HCT116 (cell line): ENCODE measurements at regions not wholly inside any gene's neighbourhood (a gene's known extent, or its start where the extent isn't known, plus 50 kb on each side); places are given as distances from the start of the nearest gene placed in this dataset.

Experiments used
- ATAC-seq: fragments of 200-7000 bp; cut with Tn5 transposase; 2 replicates; pipeline ENCODE4 v1.9.1; 2020; ENCODE audit warnings: mild to moderate bottlenecking, moderate library complexity
- BruUV-seq: library from RNA; stranded (reverse); fragments of 400-500 nt; replicated peaks from 2 replicates; lab custom pipeline; 2021; lab: Mats Ljungman, UMichigan
- CTCF ChIA-PET: fragments of 300-600 bp; sonication (Branson Sonifier 250); formaldehyde crosslinking; loops from one replicate; lab custom pipeline; 2021; ENCODE audit warnings: antibody characterized with exemption; lab: Charles Lee
- POLR2A ChIA-PET: fragments of 300-600, 350-600 bp; sonication (Branson Sonifier 250); formaldehyde crosslinking; loops from one replicate; lab custom pipeline; 2021; ENCODE audit warnings: antibody characterized with exemption; lab: Charles Lee
- RAD21 ChIA-PET, 2 experiments: fragments of 300-600 bp; sonication (Branson Sonifier 250); formaldehyde crosslinking; loops; one replicate each; lab custom pipeline; 2023; ENCODE audit warnings: low total read pairs in 2 of 2; ENCODE audit not compliant: uncharacterized antibody in 2 of 2, unreplicated experiment in 2 of 2, low non-redundant PET in 1 of 2; lab: Charles Lee
- DNase-seq: peaks from one replicate; pipeline ENCODE4 v3.0.0-alpha.2; 2010; ENCODE audit warnings: low read depth, low spot score
- H2AFZ ChIP-seq: fragments of 200-600 bp; shearing (Covaris generic), sonication (generic); 2 replicates; pipeline ENCODE4 v1.6.1; 2017; ENCODE audit warnings: low read depth, mixed run types, mixed read lengths, antibody characterized with exemption, low read length; ENCODE audit not compliant: poor library complexity, severe bottlenecking
- H3K27ac ChIP-seq: 2 replicates; pipeline ENCODE4 v1.5.1; 2012; ENCODE audit warnings: low read depth, low read length
- H3K27me3 ChIP-seq: fragments of 200-600 bp; sonication (generic); 2 replicates; pipeline ENCODE4 v1.6.1; 2016; ENCODE audit warnings: mixed run types, low read length, mixed read lengths; ENCODE audit not compliant: insufficient read depth
- H3K36me3 ChIP-seq, 2 experiments: fragments of 200-500 bp in 1 of 2; fragments of 200-600 bp in 1 of 2; sonication (Bioruptor generic) in 1 of 2; sonication (generic) in 1 of 2; 2 replicates each; pipeline versions ENCODE4 v1.5.1 to v1.6.1; 2014 to 2016; ENCODE audit warnings: low read length in 2 of 2, inconsistent platforms in 1 of 2, mixed read lengths in 1 of 2, mixed run types in 1 of 2; ENCODE audit not compliant: insufficient read depth in 2 of 2, control insufficient read depth in 1 of 2
- H3K4me1 ChIP-seq, 2 experiments: fragments of 200-600 bp in 1 of 2; sonication (generic) in 1 of 2; 2 replicates each; pipeline versions ENCODE4 v1.5.1 to v1.6.1; 2012 to 2017; ENCODE audit warnings: low read length in 2 of 2, inconsistent platforms in 1 of 2, mild to moderate bottlenecking in 1 of 2, mixed read lengths in 1 of 2, mixed run types in 1 of 2, moderate library complexity in 1 of 2; ENCODE audit not compliant: insufficient read depth in 2 of 2, control insufficient read depth in 1 of 2
- H3K4me2 ChIP-seq: fragments of 200-600 bp; sonication (generic); 2 replicates; pipeline ENCODE4 v1.6.1; 2017; ENCODE audit warnings: mixed run types, low read length, mixed read lengths
- H3K4me3 ChIP-seq, 2 experiments: fragments of 200-600 bp in 1 of 2; sonication (generic) in 1 of 2; replicated peaks in 1 of 2; 2 replicates each; pipeline ENCODE4 v1.5.1; 2011 to 2016; ENCODE audit warnings: low read length in 2 of 2, control low read depth in 1 of 2, low read depth in 1 of 2, mild to moderate bottlenecking in 1 of 2, mixed read lengths in 1 of 2, mixed run types in 1 of 2
- H3K79me2 ChIP-seq: fragments of 200-600 bp; sonication (generic); 2 replicates; pipeline ENCODE4 v1.6.1; 2017; ENCODE audit warnings: mild to moderate bottlenecking, mixed run types, low read length, moderate library complexity, mixed read lengths; ENCODE audit not compliant: insufficient read depth
- H3K9ac ChIP-seq: fragments of 200-600 bp; sonication (generic); 2 replicates; pipeline ENCODE4 v1.6.1; 2016; ENCODE audit warnings: low read length, mixed read lengths
- H3K9me2 ChIP-seq: fragments of 200-600 bp; sonication (generic), shearing (Covaris generic); 2 replicates; pipeline ENCODE4 v1.6.1; 2017; ENCODE audit warnings: mixed run types, mild to moderate bottlenecking, moderate library complexity; ENCODE audit not compliant: insufficient read depth
- H3K9me3 ChIP-seq, 2 experiments: fragments of 200-500 bp in 1 of 2; fragments of 200-600 bp in 1 of 2; sonication (Bioruptor generic) in 1 of 2; sonication (generic) in 1 of 2; 2 replicates each; pipeline ENCODE4 v1.6.1; 2014 to 2017; ENCODE audit warnings: low read length in 2 of 2, mixed read lengths in 2 of 2, inconsistent platforms in 1 of 2, low read depth in 1 of 2, mild to moderate bottlenecking in 1 of 2, mixed run types in 1 of 2, moderate library complexity in 1 of 2; ENCODE audit not compliant: control insufficient read depth in 1 of 2, insufficient read depth in 1 of 2
- H4K20me1 ChIP-seq: fragments of 200-600 bp; sonication (generic), shearing (Covaris generic); 2 replicates; pipeline ENCODE4 v1.6.1; 2017; ENCODE audit warnings: mixed run types, mild to moderate bottlenecking, moderate library complexity; ENCODE audit not compliant: insufficient read depth
- CEBPB ChIP-seq: IDR thresholded peaks from 2 replicates; pipeline ENCODE4 v1.6.1; 2012; ENCODE audit warnings: low read depth
- EGR1 ChIP-seq: IDR thresholded peaks from 2 replicates; pipeline ENCODE4 v1.6.1; 2012; ENCODE audit warnings: low read depth
- FOSL1 ChIP-seq: IDR thresholded peaks from 2 replicates; pipeline ENCODE4 v1.6.1; 2012; ENCODE audit warnings: low read depth
- POLR2A ChIP-seq: IDR thresholded peaks from 2 replicates; pipeline ENCODE4 v1.7.0; 2011; ENCODE audit warnings: borderline replicate concordance; ENCODE audit not compliant: insufficient read depth, insufficient read length; ENCODE audit errors: extremely low read depth
- SP1 ChIP-seq: IDR thresholded peaks from 2 replicates; pipeline ENCODE4 v1.6.1; 2012; ENCODE audit warnings: low read depth
- SRF ChIP-seq: IDR thresholded peaks from 2 replicates; pipeline ENCODE4 v1.6.1; 2012; ENCODE audit warnings: low read depth
- ZFX ChIP-seq: fragments of 450-650 bp; IDR thresholded peaks from 2 replicates; pipeline ENCODE4 v1.6.1; 2017
- ZNF274 ChIP-seq: fragments of 200-500 bp; sonication (Bioruptor generic); IDR thresholded peaks from 2 replicates; pipeline ENCODE4 v1.6.1; 2014; ENCODE audit warnings: mild to moderate bottlenecking, low read depth, low read length, inconsistent platforms
- intact Hi-C: fragments of 100-400 bp; cut with micrococcal nuclease; formaldehyde crosslinking; loops from 2 replicates; pipeline ENCODE4 v1.10.0; 2022
- TF ChIP-seq, protein P1 (sequence below): IDR thresholded peaks from 2 replicates; pipeline ENCODE4 v1.6.1; 2012; ENCODE audit warnings: low read depth
- TF ChIP-seq, protein P2 (sequence below): IDR thresholded peaks from 2 replicates; pipeline ENCODE4 v1.6.1; 2011; ENCODE audit warnings: mild to moderate bottlenecking, low read length, moderate library complexity; ENCODE audit not compliant: insufficient replicate concordance; ENCODE audit errors: extremely low read depth
- TF ChIP-seq, protein P3 (sequence below): IDR thresholded peaks from 2 replicates; pipeline ENCODE4 v1.6.1; 2012
- TF ChIP-seq, protein P4 (sequence below), 3 experiments: fragments of 200-600 bp in 1 of 3; sonication (generic) in 1 of 3; IDR thresholded peaks in 2 of 3; conservative IDR thresholded peaks in 1 of 3; 2 replicates each; pipeline ENCODE4 v1.5.1; 2012 to 2017; ENCODE audit warnings: low read depth in 2 of 3, low read length in 2 of 3, antibody characterized with exemption in 1 of 3, borderline replicate concordance in 1 of 3, control low read depth in 1 of 3, mild to moderate bottlenecking in 1 of 3, mixed read lengths in 1 of 3, mixed run types in 1 of 3, moderate library complexity in 1 of 3; ENCODE audit not compliant: insufficient read depth in 1 of 3
- TF ChIP-seq, protein P5 (sequence below): IDR thresholded peaks from 2 replicates; pipeline ENCODE4 v1.6.1; 2012

DNA sequence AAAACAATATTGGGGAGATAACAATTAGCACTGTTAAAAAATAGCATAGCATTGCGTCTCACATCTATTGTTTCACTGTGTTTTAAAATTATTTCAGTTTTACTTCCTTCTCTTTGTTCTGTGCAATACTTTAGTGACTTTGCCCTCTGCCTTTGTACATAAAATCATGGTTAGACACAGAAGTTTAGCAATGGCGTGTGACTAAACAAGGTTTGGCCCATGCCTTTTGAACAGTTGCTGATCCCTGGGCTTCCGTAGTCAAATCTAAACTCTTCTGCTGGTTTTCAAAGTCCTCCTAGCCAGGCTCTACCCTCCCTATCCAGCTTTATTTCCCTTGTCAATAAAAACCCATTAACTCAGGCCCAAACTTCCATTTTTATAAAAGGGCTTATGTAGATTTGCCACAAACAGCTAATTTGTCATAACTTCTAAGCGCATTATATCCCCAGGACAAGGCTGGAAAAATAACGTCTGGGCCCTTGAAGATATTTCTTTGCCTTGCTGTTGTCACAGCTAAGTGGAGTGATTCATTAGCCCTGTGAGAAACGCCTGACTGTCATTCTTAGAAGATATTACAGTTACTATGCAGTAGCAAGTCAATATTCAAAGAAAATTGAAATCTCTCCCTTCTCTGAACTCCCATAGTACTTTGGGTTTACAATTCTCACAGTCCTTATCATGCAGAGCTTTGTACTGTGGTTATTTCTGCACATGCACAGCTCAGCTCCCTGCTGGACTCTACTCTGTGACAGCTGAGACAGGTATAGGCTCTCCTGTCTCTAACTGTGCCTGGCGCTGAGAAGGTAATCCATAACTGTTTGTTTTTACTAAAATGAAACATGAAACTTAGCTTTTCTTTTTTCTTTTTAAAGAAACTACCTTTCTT is 123.4 kb upstream of the SLC24A5 start:
- ChIA-PET CTCF (no interaction called here), POLR2A (no interaction called here), RAD21 (no interaction called here)
- Histone ChIP-seq H3K79me2 (no peaks in the 10 kb centered on the region), H3K9ac (no peak overlapping the region), H3K9me3 (peaks cover 5 to 16% of the 10 kb centered on the region in 2 experiments; a peak in 2 of 4 replicates), H3K4me1 (no peaks in the 10 kb centered on the region), H3K4me2 (no peak overlapping the region), H3K36me3 (no peaks in the 10 kb centered on the region), H3K27ac (no peak overlapping the region), H2AFZ (no peak overlapping the region), H3K27me3 (no peaks in the 10 kb centered on the region), H3K4me3 (no peak overlapping the region), H4K20me1 (no peaks in the 10 kb centered on the region), H3K9me2 (no peaks in the 10 kb centered on the region)
- ATAC-seq: no peak
- no peak for TF ChIP-seq ZFX
- TF ChIP-seq, protein P1, sequence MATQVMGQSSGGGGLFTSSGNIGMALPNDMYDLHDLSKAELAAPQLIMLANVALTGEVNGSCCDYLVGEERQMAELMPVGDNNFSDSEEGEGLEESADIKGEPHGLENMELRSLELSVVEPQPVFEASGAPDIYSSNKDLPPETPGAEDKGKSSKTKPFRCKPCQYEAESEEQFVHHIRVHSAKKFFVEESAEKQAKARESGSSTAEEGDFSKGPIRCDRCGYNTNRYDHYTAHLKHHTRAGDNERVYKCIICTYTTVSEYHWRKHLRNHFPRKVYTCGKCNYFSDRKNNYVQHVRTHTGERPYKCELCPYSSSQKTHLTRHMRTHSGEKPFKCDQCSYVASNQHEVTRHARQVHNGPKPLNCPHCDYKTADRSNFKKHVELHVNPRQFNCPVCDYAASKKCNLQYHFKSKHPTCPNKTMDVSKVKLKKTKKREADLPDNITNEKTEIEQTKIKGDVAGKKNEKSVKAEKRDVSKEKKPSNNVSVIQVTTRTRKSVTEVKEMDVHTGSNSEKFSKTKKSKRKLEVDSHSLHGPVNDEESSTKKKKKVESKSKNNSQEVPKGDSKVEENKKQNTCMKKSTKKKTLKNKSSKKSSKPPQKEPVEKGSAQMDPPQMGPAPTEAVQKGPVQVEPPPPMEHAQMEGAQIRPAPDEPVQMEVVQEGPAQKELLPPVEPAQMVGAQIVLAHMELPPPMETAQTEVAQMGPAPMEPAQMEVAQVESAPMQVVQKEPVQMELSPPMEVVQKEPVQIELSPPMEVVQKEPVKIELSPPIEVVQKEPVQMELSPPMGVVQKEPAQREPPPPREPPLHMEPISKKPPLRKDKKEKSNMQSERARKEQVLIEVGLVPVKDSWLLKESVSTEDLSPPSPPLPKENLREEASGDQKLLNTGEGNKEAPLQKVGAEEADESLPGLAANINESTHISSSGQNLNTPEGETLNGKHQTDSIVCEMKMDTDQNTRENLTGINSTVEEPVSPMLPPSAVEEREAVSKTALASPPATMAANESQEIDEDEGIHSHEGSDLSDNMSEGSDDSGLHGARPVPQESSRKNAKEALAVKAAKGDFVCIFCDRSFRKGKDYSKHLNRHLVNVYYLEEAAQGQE: no peak
- TF ChIP-seq, protein P2, sequence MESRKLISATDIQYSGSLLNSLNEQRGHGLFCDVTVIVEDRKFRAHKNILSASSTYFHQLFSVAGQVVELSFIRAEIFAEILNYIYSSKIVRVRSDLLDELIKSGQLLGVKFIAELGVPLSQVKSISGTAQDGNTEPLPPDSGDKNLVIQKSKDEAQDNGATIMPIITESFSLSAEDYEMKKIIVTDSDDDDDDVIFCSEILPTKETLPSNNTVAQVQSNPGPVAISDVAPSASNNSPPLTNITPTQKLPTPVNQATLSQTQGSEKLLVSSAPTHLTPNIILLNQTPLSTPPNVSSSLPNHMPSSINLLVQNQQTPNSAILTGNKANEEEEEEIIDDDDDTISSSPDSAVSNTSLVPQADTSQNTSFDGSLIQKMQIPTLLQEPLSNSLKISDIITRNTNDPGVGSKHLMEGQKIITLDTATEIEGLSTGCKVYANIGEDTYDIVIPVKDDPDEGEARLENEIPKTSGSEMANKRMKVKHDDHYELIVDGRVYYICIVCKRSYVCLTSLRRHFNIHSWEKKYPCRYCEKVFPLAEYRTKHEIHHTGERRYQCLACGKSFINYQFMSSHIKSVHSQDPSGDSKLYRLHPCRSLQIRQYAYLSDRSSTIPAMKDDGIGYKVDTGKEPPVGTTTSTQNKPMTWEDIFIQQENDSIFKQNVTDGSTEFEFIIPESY: no peak
- TF ChIP-seq EGR1: no peak
- TF ChIP-seq SP1: no peak
- TF ChIP-seq, protein P3, sequence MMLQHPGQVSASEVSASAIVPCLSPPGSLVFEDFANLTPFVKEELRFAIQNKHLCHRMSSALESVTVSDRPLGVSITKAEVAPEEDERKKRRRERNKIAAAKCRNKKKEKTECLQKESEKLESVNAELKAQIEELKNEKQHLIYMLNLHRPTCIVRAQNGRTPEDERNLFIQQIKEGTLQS: no peak
- TF ChIP-seq CEBPB: no peak
- no peak for TF ChIP-seq FOSL1
- no peak for TF ChIP-seq ZNF274
- no peak for TF ChIP-seq SRF
- TF ChIP-seq, protein P4, sequence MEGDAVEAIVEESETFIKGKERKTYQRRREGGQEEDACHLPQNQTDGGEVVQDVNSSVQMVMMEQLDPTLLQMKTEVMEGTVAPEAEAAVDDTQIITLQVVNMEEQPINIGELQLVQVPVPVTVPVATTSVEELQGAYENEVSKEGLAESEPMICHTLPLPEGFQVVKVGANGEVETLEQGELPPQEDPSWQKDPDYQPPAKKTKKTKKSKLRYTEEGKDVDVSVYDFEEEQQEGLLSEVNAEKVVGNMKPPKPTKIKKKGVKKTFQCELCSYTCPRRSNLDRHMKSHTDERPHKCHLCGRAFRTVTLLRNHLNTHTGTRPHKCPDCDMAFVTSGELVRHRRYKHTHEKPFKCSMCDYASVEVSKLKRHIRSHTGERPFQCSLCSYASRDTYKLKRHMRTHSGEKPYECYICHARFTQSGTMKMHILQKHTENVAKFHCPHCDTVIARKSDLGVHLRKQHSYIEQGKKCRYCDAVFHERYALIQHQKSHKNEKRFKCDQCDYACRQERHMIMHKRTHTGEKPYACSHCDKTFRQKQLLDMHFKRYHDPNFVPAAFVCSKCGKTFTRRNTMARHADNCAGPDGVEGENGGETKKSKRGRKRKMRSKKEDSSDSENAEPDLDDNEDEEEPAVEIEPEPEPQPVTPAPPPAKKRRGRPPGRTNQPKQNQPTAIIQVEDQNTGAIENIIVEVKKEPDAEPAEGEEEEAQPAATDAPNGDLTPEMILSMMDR (IDR thresholded peaks at IDR 0.05 in 2 of 3, conservative IDR thresholded peaks at IDR 0.05 in 1 of 3; ENCODE audit: borderline replicate concordance in 1 of 3, insufficient read depth in 1 of 3, low read depth in 2 of 3, low read length in 2 of 3): no peak
- TF ChIP-seq, protein P5, sequence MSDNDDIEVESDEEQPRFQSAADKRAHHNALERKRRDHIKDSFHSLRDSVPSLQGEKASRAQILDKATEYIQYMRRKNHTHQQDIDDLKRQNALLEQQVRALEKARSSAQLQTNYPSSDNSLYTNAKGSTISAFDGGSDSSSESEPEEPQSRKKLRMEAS: no peak
- TF ChIP-seq POLR2A: no peak
- BruUV-seq: no TSS peak
- intact Hi-C loops: no loop called here
- DNase-seq: no peak
